Sigmoid colon (tissue), 4 donors: ENCODE measurements at regions not wholly inside any gene's neighbourhood (a gene's known extent, or its start where the extent isn't known, plus 50 kb on each side); places are given as distances from the start of the nearest gene placed in this dataset.

Experiments
- POLR2A ChIP-seq, 2 donors: fragments of 450-650 bp; IDR thresholded peaks; one replicate each; pipeline ENCODE4 v1.6.1; 2016; ENCODE audit warnings: antibody characterized with exemption in 2 of 2, mild to moderate bottlenecking in 2 of 2, moderate library complexity in 2 of 2
- POLR2AphosphoS5 ChIP-seq, 4 donors: sonication (generic); formaldehyde crosslinking; IDR thresholded peaks; one replicate each; pipeline ENCODE4 v1.6.1; 2017; ENCODE audit warnings: antibody characterized with exemption in 4 of 4
- TF ChIP-seq, protein P1 (sequence below), 4 experiments: fragments of 450-650 bp in 3 of 4; fragments of 200-600 bp in 1 of 4; IDR thresholded peaks; one replicate each; pipeline ENCODE4 v1.5.1; 2016 to 2019; ENCODE audit warnings: antibody characterized with exemption in 4 of 4, mild to moderate bottlenecking in 3 of 4, moderate library complexity in 2 of 4

GRCh38 chr11:62030071-62030684 is 62.7 kb upstream of the FTH1 start:
- TF ChIP-seq, protein P1, sequence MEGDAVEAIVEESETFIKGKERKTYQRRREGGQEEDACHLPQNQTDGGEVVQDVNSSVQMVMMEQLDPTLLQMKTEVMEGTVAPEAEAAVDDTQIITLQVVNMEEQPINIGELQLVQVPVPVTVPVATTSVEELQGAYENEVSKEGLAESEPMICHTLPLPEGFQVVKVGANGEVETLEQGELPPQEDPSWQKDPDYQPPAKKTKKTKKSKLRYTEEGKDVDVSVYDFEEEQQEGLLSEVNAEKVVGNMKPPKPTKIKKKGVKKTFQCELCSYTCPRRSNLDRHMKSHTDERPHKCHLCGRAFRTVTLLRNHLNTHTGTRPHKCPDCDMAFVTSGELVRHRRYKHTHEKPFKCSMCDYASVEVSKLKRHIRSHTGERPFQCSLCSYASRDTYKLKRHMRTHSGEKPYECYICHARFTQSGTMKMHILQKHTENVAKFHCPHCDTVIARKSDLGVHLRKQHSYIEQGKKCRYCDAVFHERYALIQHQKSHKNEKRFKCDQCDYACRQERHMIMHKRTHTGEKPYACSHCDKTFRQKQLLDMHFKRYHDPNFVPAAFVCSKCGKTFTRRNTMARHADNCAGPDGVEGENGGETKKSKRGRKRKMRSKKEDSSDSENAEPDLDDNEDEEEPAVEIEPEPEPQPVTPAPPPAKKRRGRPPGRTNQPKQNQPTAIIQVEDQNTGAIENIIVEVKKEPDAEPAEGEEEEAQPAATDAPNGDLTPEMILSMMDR (IDR thresholded peaks at IDR 0.05): no peak
- TF ChIP-seq POLR2A (IDR thresholded peaks at IDR 0.05) (no peak), POLR2AphosphoS5 (IDR thresholded peaks at IDR 0.05) (no peak)
